Endothelial cell of umbilical vein (primary cell): ENCODE measurements at regions not wholly inside any gene's neighbourhood (a gene's known extent, or its start where the extent isn't known, plus 50 kb on each side); places are given as distances from the start of the nearest gene placed in this dataset.

Experiments
- CTCF ChIP-seq, 2 donors: IDR thresholded peaks; 1 replicate in 1 of 2; 2 replicates in 1 of 2; pipeline ENCODE4 v1.5.1; 2011; ENCODE audit warnings: low read length in 2 of 2, mild to moderate bottlenecking in 2 of 2, moderate library complexity in 2 of 2, control low read depth in 1 of 2, inconsistent platforms in 1 of 2, low read depth in 1 of 2; ENCODE audit not compliant: insufficient read depth in 1 of 2; ENCODE audit errors: extremely low read depth in 1 of 2
- EZH2 ChIP-seq: IDR thresholded peaks from 2 replicates; pipeline ENCODE4 v1.6.1; 2012; ENCODE audit warnings: borderline replicate concordance, low read depth, mild to moderate bottlenecking, moderate library complexity, low read length, inconsistent platforms; ENCODE audit not compliant: severe bottlenecking
- FOS ChIP-seq: IDR thresholded peaks from 2 replicates; pipeline ENCODE4 v1.6.1; 2011; ENCODE audit warnings: mild to moderate bottlenecking, low read length, moderate library complexity, borderline replicate concordance; ENCODE audit not compliant: insufficient read depth
- GATA2 ChIP-seq: IDR thresholded peaks from 2 replicates; pipeline ENCODE4 v1.7.0; 2011; ENCODE audit warnings: low read depth, mild to moderate bottlenecking, moderate library complexity, mixed read lengths, low read length; ENCODE audit not compliant: insufficient read length, insufficient read depth
- MAX ChIP-seq: IDR thresholded peaks from 2 replicates; pipeline ENCODE4 v1.6.1; 2011; ENCODE audit not compliant: insufficient read depth, insufficient read length
- MYC ChIP-seq: IDR thresholded peaks from one replicate; pipeline ENCODE4 v1.6.1; 2011; ENCODE audit warnings: mild to moderate bottlenecking, low read depth, low read length
- POLR2A ChIP-seq: IDR thresholded peaks from 2 replicates; pipeline ENCODE4 v1.6.1; 2012; ENCODE audit warnings: low read depth, mild to moderate bottlenecking, control low read depth, low read length
- POLR2AphosphoS5 ChIP-seq: IDR thresholded peaks from 2 replicates; pipeline ENCODE4 v1.6.1; 2012; ENCODE audit warnings: low read depth, mild to moderate bottlenecking, control low read depth, low read length, moderate library complexity; ENCODE audit not compliant: insufficient read depth

- no peak for TF ChIP-seq MYC
- no peak for TF ChIP-seq CTCF (IDR thresholded peaks at IDR 0.05; ENCODE audit: extremely low read depth in 1 of 2, insufficient read depth in 1 of 2, low read depth in 1 of 2, low read length in 2 of 2)
- TF ChIP-seq POLR2A: no peak
- no peak for TF ChIP-seq MAX
- no peak for TF ChIP-seq POLR2AphosphoS5
- no peak for TF ChIP-seq EZH2
- no peak for TF ChIP-seq FOS
- TF ChIP-seq GATA2: no peak
Observed at GRCh38 chr10:32146166-32146565, 89.9 kb upstream of the KIF5B start.
